ENCODE measurements at regions not wholly inside any gene's neighbourhood (a gene's known extent, or its start where the extent isn't known, plus 50 kb on each side); places are given as distances from the start of the nearest gene placed in this dataset.

GRCh38 chr2:66704786-66705185 is 269.9 kb downstream of the MEIS1 start:
- ChIA-PET POLR2A (ENCODE audit: unreplicated experiment) (no interaction called here), CTCF (no interaction called here)
- H2AK5ac ChIP-seq (ENCODE audit: low read depth, low read length) = no peak overlapping the region
- H4K20me1 ChIP-seq (ENCODE audit: insufficient read depth, low read length) = no peaks in the 10 kb centered on the region
- H3K4me2 ChIP-seq (ENCODE audit: low read depth, low read length) = no peak overlapping the region
- no peak overlapping the region for H3K27ac ChIP-seq (ENCODE audit: insufficient read depth, low read length)
- peaks cover 3% of the 10 kb centered on the region; the same call in 1 of the 2 replicates for H3K4me1 ChIP-seq (ENCODE audit: control insufficient read depth, insufficient read depth, low read length)
- H3K79me1 ChIP-seq (ENCODE audit: low read depth in 1 of 2, low read length in 2 of 2) = no peaks in the 10 kb centered on the region
- H2BK20ac ChIP-seq (ENCODE audit: low read depth, low read length) = no peak overlapping the region
- DNase-seq (no peak), ATAC-seq (ENCODE audit: low read depth) (no peak)
- H2BK15ac ChIP-seq (ENCODE audit: low read depth, low read length) = no peak overlapping the region
- BruUV-seq (replicated peaks) = no TSS peak
- no peak overlapping the region for H3K14ac ChIP-seq (replicated peaks; ENCODE audit: low read depth, low read length)
- H3K27me3 ChIP-seq (ENCODE audit: control insufficient read depth, insufficient read depth, low read length) = no peaks in the 10 kb centered on the region
- no peaks in the 10 kb centered on the region for H3K9me3 ChIP-seq (ENCODE audit: control insufficient read depth, insufficient read depth, low read length)
- TF ChIP-seq NFE2L2 (IDR thresholded peaks at IDR 0.05; ENCODE audit: low read depth, low read length) = no peak
- no peak for TF ChIP-seq USF2 (IDR thresholded peaks at IDR 0.05; ENCODE audit: low read depth, low read length)
- no peak for TF ChIP-seq RFX5 (IDR thresholded peaks at IDR 0.05; ENCODE audit: low read depth, low read length)
- TF ChIP-seq CTCF (conservative IDR thresholded peaks at IDR 0.05; ENCODE audit: low read depth, low read length) = no peak
- no peak for TF ChIP-seq CEBPB (IDR thresholded peaks at IDR 0.05; ENCODE audit: low read depth, low read length)
- no peak for TF ChIP-seq RAD21 (IDR thresholded peaks at IDR 0.05; ENCODE audit: low read length)
- TF ChIP-seq CHD1 (IDR thresholded peaks at IDR 0.05; ENCODE audit: low read depth, low read length) = no peak
- TF ChIP-seq MAFK (IDR thresholded peaks at IDR 0.05; ENCODE audit: low read depth, low read length) = no peak
- no peak for TF ChIP-seq FOS (IDR thresholded peaks at IDR 0.05; ENCODE audit: low read depth, low read length)
- no peak for TF ChIP-seq POLR2A (IDR thresholded peaks at IDR 0.05; ENCODE audit: low read depth, low read length)
- no peak for TF ChIP-seq SMC3 (IDR thresholded peaks at IDR 0.05; ENCODE audit: low read depth, low read length)
- no peak for TF ChIP-seq ELK1 (IDR thresholded peaks at IDR 0.05; ENCODE audit: borderline replicate concordance, low read depth, low read length)
- no peak for TF ChIP-seq MAZ (IDR thresholded peaks at IDR 0.05; ENCODE audit: borderline replicate concordance, low read depth, low read length)
- TF ChIP-seq RCOR1 (IDR thresholded peaks at IDR 0.05; ENCODE audit: insufficient replicate concordance, low read length) = no peak
- no peak for TF ChIP-seq BHLHE40 (IDR thresholded peaks at IDR 0.05; ENCODE audit: low read depth, low read length)
- TF ChIP-seq MXI1 (IDR thresholded peaks at IDR 0.05; ENCODE audit: borderline replicate concordance, low read depth, low read length) = no peak
- no peak overlapping the region for H2BK120ac ChIP-seq (ENCODE audit: low read depth, low read length)
- intact Hi-C loops (cut with micrococcal nuclease) (loop anchor here (5.0 kb wide), 1 partner anchor 62 kb away; no protein-coding TSS in a partner anchor), in situ Hi-C loops (cut with MboI; ENCODE audit: low sequenced_read_pairs) (no loop called here), dilution Hi-C loops (cut with HindIII; ENCODE audit: low sequenced_read_pairs, unreplicated experiment) (no loop called here)
- no peak overlapping the region for H3K23ac ChIP-seq (ENCODE audit: low read depth, low read length)
- no peak overlapping the region for H3K18ac ChIP-seq (ENCODE audit: low read depth, low read length)
- H2AFZ ChIP-seq (replicated peaks; ENCODE audit: low read length, poor library complexity) = no peak overlapping the region
- H2BK5ac ChIP-seq (ENCODE audit: low read depth, low read length, poor library complexity, severe bottlenecking) = no peak overlapping the region
- no peak overlapping the region for H4K8ac ChIP-seq (ENCODE audit: low read depth in 2 of 2, low read length in 2 of 2)
- H3K9me1 ChIP-seq (ENCODE audit: insufficient read depth, low read length) = 0 out of 2 replicates have a peak, but pooled peaks cover 4% of the 10 kb centered on the region
- no peak overlapping the region for H3K4ac ChIP-seq (ENCODE audit: low read depth, low read length)
- H3K56ac ChIP-seq (ENCODE audit: extremely low read depth, insufficient read depth, low read length) = no peak overlapping the region
- H2AK9ac ChIP-seq (replicated peaks; ENCODE audit: low read depth, low read length, poor library complexity) = no peak overlapping the region
- H4K91ac ChIP-seq (ENCODE audit: insufficient read depth, low read depth, low read length) = no peak overlapping the region
- no peak overlapping the region for H3K9ac ChIP-seq (ENCODE audit: low read depth, low read length)
- H4K5ac ChIP-seq (ENCODE audit: low read depth, low read length) = no peak overlapping the region
- no peak overlapping the region for H3K4me3 ChIP-seq (ENCODE audit: insufficient read depth, low read depth, low read length)
- no peaks in the 10 kb centered on the region for H3K36me3 ChIP-seq (ENCODE audit: control insufficient read depth, insufficient read depth, low read length)

Data from IMR-90 (cell line).